Stimulated activated CD4-positive, alpha-beta T cell treated with anti-CD3 and anti-CD28 coated beads, Interleukin-12 subunit alpha, Interleukin-12 subunit beta, amount 100 ng/mL, for 24 hours (primary cell): ENCODE measurements at regions not wholly inside any gene's neighbourhood (a gene's known extent, or its start where the extent isn't known, plus 50 kb on each side); places are given as distances from the start of the nearest gene placed in this dataset.
"Not testable (repeated sequence)": the region's sequence is repeated elsewhere in the genome, so short reads cannot be mapped to it uniquely, and the experiment has no call there.

Source experiments
- DNase-seq, 2 experiments: peaks; one replicate each; pipeline ENCODE4 v3.0.0-alpha.2; 2020; ENCODE audit warnings: low read depth in 2 of 2

DNA sequence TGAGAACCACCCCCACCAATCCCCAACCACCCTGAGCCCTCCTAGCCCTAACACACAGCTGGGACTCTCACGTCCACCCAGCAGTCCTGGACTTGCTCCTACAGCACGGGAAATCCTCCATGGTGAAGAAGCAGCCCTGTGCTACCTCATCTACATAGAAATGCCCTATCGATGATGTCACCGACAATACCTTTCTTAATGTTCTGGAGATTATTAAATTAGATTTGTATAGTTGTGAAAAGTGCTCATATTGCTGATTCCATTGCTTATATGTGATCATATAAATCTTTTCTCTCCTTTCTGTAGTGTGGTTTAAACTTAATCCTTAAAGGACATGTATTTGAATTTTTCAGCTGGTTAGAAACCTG lies 97.1 kb downstream of the PPIAL4G start:
- DNase-seq, result not testable (repeated sequence)

DNA sequence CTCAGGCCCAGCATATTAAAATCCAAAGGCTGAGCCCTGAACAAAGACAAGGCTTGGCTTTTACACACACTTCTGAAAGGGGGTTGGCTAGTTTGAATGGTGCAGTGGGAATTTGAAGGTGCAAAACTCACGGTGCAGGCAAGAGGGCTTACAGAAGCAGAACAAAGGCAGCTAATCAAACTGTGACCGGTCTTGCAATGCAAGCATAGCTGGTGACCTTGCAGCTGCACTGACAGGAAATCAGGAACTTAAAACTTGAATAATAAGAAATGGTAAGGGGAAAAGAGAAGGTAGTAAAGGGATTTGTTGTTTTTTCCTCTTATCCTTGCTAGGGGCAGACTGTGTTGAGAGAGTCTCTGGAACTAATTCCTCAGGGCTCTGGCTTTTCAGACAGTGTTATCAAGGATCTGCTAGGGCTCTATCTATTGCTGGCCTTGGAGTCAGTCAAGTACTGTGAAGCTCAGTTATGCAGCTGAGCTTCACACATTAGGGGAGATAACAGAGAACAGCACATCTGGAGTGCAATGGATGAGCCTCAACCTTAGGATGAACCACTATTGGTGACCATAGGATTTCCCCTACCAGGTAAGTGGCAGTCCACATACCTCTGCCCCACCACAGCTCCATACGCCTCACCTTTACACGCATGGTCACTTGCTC lies 97.6 kb downstream of the PPIAL4G start:
- no peak for DNase-seq

DNA sequence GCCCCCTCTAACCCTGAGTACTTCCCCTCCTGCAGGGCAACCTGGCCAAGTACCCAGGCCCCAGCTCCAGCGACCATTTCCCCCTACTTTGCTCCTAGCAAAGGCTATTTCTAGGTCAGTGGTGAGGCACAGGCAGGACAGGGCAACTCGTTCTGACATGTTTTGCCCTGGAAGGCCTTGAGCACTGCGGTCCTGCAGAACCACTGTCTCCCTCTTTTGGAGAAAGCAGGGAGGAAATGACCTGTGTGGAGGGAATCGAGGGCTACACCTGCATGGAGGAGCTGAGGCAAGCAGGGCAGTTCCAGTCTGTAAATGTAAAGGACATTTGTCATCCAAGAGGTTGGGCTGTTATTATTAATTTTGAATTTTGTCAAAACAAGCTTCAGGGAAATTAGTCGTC lies 99.1 kb downstream of the PPIAL4G start:
- DNase-seq, result no peak

DNA sequence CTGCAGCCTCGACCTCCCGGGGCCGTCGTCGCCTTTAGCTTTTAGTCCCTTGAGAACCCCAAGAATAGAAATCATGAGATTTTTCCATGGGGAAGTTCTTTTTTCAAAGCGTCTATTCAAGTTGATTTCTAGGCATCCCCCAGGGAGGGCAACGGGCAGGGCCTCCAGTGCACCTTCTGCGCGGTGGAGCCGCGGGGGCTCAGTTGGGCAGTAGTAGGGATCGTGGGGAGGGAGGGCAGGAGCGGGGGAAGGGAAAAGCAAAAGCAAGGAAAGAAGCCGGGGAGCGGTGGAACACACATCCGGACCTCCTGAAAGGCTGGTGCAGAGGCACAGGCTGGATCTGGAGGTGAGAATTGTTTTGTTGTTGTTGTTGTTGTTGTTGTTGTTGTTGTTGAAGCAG lies 103.4 kb downstream of the PPIAL4G start:
- no peak for DNase-seq

DNA sequence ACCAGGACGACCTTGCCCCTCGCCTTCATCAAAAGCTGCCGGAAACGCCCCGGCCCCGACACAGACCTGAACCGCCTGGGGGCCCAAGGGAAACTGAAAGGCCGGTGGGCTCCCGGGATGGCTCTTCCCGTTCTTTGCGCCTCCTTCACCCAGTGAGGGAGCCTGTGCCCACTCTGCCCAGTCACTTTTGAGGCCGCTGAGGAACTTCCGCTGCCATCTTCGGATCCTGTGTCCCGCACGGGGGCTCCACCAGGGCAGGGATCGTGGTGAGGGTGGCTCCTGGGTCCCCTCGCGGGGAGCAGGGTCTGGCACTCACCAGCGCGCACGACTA lies 104.0 kb downstream of the PPIAL4G start:
- no peak for DNase-seq

DNA sequence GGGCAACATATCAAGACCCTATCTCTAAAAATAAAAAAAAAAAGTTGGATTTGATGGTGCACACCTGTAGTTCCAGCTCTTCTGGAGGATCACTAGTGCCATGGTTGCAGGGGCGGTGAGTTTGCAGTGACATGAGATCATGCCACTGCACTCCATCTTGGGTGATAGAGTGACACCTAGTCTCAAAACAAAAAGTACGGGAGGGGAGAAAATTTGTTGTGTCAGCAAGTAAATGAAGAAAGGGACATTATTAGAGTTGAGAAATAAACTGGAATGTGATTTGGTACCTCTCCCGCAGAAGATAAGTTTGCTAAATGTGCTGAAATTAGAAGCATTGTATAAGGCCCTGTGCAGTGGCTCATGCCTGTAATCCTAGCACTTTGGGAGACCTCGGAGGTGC lies 105.1 kb downstream of the PPIAL4G start:
- not testable (repeated sequence) for DNase-seq

DNA sequence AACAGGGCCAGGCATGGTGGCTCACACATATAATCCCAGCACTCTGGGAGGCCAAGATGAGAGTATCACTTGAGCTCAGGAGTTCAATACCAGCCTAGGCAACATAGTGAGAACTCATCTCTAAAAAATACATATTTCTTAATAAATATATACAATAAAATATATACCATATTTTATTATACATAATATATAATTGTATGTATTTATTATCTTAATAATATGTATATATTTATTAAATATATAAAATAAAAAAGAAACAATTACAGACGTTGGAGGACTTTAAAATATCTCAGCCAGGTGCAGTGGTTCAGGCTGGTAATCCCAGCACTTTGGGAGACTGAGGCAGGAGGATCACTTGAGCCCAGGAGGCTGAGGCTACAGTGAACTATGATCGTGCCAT lies 106.1 kb downstream of the PPIAL4G start:
- not testable (repeated sequence) for DNase-seq

DNA sequence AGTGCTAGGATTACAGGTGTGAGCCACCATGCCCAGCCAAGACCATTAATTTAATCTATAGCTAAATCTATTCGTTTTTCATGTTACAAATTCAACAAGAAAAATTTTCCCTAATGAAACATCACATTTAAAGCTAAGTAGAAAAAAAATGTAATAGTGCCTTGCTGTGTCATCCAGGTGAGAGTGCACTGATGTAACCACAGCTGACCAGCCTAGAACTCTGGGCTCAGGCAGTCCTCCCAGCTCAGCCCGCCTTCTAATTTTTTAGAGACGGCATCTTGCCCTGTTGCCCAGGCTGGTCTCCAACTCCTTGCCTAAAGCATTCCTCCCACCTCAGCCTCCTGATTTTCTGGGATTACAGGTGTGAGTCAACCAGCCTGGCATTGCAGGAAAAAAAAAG lies 109.0 kb downstream of the PPIAL4G start:
- no peak for DNase-seq

DNA sequence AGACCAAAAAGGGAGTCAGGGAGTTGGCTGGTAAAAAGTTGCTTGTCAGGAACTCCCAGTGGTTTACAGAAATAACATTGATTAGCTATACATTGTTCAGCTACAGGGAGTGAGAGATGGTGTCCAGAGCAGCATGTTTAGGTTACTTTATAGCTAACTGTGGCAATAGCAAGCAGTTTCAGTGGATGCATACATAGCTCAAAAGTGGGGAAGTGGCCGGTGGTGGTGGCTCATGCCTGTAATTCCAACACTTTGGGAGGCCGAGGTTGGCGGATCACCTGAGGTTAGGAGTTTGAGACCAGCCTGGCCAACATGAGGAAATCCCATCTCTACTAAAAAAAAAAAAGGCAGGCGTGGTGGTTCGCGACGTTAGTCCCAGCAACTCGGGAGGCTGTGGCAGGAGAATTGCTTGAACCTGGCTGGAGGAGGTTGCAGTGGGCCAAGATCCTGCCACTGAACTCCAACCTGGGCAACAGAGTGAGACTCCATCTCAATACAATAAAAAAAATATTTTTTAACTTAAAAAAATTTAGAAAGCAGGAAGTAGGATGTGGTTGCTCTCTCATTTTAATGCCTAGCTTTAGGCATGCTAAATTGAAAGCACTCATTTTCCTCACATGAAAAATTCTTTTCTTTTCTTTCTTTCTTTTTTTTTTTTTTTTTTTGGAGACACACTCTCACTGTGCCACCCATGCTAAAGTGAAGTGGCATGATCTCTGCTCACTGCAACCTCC lies 109.7 kb downstream of the PPIAL4G start:
- no peak for DNase-seq

DNA sequence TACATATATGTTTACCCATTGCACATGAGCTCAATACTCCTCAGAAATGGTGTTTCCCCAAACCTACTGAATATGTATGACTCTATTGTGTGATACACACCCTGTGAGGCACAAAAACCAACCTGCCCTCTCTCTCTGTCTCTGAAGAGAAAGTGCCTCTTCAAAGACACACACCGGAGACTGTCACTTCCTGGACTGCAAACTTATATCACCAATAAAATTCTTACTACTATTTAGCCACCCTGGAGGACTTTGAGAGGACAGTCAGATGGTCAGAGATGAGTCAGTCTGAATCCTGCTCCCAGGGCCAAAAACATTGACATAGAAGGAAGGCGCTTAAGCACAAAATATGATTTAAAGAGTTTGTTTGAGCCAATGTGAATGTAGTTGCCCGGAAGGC lies 110.4 kb downstream of the PPIAL4G start:
- peak; percentile 15 to 23 for DNase-seq

DNA sequence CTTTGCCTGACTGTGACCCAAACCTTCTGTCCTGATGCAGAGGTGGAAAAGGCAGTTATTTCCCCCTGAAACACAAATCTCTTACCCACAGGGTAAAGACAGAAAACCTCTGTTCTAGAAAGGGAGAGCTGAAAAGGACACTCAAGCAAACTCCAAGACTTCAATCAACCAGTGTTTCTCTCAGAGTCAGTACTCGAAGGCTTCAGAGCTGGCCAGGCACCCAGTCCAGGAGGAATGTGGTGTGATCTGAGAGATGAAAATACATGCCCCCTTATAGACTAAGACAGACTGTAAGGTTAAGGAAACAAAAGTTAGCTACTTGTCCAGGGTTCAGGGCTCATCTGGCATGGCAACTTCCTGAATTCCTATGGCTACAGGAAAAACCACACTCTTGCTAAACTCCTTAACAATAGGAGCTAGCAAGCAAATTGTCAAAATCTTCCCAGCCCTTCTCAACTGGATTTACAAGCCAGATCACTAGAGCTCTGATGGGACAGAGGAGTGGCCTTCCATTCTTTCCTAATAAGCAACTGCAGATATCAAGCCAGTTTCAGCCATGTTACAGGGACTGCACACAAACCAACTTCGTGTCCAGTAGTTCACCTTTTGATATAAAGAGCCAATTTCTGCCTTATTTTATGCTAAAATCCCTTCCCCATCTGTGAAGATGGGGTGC lies 110.9 kb downstream of the PPIAL4G start:
- not testable (repeated sequence) for DNase-seq

DNA sequence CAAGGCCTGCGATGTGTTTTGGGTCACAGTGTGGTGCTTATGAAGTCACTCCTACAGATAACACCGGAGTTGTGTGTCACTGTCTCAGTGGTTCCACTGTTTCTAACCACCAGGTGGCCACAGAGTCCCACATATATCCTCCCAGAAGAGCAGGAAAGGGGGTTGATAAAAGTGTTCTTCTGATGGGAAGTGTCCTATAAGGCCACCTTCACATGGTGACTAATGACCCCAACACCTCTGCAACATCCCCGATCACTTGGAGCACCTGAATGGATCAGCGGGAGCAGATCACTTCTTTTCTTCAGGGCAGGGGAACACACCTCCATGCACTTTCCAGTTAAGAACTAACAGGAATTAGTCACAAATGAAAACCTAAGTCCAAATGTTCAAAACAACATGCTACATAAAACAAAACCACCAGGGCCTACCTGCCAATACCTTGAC lies 111.5 kb downstream of the PPIAL4G start:
- peak; percentile 37 to 52 for DNase-seq

DNA sequence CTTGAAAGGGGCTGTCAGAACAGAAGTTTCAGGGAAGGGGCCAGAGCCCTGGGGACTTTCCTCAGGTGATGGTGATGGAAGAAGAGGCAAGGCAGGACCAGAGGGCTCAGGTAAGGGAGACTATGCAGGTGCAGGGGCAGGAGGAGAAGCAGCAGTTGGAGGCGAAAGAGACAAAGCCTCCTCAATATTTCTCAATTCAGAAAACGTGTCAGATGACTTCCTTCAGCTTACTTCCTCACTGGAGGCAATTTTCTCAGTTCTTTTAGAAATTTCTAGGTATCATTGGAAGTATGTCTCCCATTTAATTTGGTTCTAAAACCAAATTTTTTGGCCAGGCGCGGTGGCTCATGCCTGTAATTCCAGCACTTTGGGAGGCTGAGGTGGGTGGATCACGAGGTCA lies 112.4 kb downstream of the PPIAL4G start:
- not testable (repeated sequence) for DNase-seq

DNA sequence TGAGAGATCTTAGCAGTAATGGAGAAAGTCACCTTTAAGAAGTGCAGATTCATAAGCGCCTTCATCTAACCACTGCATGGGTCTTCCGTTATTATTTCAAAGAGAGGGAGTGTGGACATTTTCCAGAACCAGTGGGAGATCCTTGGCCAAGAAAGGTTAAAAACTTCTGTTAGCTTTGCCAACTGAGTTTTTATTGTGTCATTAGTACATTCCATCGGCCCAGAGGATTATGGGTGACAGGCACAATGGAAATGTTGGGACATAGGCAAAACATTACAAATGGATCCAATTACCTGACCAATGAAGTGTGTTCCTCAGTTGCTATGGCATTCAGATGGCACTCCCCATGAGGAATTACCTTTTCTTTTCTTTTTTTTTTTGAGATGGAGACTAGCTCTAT lies 115.5 kb downstream of the PPIAL4G start:
- no peak for DNase-seq

DNA sequence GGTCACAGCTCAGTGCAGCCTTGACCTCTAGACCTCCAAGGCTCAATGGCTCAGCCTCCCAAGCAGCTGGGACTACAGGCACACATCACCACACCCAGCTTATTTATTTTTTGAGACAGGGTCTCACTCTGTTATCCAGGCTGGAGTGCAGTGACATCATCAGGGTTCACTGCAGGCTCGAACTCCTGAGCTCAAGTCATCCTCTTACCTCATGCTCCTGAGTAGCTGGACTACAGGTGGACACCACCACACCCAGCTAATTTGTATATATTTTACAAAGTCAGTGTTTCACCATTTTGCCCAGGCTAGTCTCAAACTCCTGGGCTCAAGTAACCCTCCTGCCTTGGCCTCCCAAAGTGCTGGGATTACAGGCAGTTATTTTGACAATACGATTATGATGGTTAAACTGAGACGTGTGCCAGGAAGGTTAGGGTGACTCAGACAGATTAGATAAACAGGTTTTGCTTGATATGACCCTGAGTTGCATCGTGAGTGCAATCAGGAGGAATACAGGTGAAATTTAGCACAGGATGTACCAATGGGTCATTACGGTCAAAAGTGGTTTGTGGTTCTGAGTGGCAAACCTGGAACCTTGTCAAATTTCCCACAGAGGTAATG lies 116.9 kb downstream of the PPIAL4G start:
- DNase-seq, result not testable (repeated sequence)

DNA sequence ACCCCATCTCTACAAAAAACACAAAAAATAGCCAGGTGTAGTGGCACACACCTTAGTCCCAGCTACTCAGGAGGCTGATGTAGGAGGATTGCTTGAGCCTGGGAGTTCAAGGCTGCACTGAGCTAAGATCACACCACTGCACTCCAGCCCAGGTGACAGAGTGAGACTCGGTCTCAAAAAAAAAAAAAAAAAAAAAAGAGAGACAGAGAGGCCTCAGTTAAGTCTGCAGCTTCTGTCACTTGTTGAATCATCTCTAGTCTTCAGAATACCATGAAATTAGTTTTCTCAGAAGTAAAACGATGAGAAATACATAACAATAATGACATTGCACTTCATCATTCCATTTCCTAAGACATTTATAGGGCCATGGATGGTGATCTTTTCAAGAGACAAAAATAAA lies 118.0 kb downstream of the PPIAL4G start:
- DNase-seq, result not testable (repeated sequence)

DNA sequence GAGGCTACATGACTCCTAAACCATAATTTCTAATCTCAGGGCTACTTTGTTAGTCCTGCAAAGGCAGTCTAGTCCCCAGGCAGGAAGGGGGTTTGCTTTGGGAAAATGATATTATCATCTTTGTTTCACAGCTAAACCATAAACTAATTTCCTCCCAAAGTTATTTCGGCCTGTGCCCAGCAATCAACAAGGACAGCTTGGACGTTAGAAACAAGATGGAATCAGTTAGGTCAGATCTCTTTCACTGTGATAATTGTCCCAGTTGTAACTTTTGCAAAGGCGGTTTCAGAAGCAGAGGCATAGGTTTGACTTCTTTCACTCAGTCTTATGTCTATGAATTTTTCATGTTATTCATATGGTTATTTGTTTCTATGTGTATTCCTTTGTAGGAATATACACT lies 119.1 kb downstream of the PPIAL4G start:
- not testable (repeated sequence) for DNase-seq

DNA sequence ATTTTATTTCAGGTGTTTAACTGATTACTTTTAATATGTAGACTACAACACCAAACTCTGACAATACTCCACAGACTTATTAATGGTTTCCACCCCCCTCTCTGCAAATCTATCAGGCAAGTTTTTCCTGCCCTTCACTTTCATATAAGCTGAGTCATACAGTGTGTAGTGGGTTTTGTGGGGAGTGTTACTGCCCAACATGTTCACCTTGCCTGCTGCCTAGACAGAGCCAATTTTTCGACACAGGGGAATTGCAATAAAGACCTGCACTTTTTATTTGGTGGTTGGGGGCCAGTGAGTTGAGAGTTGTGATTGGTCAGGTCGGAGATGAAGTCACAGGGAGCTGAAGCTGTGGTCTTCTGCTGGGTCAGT lies 119.7 kb downstream of the PPIAL4G start:
- DNase-seq, result peak in 1 of 2 experiments; percentile 8

DNA sequence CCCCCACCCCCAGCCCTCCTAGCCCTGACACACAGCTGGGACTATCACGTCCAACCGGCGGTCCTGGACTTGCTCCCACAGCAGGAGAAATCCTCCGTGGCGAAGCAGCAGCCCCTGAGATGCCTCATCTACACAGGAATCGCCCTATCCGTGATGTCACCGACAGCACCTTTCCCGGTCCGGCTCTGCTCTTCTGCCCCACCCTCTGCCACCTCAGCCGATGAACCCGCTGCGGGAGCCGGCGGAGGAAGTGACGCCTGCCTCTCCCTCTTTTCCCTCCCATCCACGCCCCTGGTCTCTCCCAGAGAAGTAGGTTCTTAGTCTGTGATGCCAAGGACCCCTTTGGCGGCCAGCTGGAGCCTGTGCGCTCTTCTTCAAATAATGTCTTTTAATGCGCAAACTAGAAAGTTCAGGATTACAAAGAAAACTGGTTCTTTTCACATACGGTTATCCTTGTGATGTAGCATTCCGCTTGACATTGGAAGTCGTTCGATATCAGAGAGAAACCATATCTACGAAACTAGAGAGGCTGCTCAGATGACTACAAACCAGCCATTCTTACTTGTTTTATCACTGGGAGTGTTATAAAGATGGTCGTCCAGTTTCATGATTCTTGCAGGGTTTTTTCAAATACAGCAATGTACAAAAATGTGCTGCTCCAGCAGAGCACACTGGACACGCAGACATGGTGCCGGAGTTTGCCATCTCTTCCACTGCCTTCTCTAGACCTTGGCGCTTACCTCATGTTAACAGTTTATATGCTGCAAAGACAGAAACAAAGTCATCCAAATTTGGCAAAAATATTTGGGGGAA lies 120.3 kb downstream of the PPIAL4G start:
- DNase-seq, result peak; percentile 22 to 54

DNA sequence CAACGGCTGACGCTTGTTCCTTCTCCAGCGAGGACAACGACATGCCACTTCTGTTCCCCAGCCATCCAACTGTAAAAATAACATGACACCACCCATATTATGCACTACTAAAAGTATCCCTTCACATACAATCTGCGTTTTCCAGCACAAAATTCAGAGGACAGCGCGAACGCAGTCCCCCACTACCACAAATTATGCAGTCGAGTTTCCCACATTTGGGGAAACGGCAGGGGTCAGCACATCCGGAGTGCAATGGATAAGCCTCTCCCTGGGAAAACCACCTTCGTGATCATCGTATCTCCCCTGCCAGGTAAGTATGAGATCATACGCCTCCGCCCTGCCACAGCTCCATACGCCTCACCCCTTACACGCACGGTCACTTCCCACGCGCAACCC lies 120.9 kb downstream of the PPIAL4G start:
- peak; percentile 13 to 26 for DNase-seq

DNA sequence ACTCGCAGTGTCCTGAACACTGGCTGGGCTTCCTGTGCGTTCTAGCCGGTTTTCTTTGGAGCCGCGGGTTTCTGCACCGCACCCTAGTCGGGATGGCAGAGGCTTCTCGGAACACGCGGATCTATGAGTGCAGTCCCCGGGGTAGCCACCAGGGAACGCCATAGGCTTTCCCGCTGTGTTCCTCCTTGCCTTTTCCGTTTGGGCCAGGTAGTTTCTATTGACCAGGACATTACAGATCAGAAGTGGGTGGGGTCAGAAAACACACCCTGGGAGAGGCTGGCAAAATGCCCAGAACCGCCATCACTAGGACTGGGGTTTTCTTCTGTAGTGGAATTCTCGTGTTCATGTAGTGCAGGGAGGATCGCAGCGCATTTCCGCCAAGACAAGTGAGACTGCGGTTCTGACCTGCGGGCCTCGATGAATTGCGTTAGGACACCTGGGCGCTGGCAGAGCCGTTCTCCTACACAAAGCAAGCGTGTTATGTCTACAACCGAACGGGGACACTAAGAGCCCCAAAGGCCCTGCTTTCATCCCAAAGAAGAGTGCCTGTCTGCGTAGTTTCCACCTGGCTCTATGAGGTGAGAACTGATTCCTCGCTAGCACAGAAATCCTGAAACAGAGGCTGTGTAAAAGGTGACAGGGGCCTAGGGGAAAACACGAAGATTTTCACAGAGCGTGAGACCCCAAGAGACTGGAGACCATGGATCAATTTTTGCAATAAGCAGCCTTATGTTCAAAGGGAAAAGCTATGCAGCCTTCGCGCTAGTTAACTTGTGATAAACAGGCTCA lies 121.5 kb downstream of the PPIAL4G start:
- DNase-seq, result peak; percentile 13 to 53
